GM19455 (cell line): ENCODE measurements at regions not wholly inside any gene's neighbourhood (a gene's known extent, or its start where the extent isn't known, plus 50 kb on each side); places are given as distances from the start of the nearest gene placed in this dataset.

Experiments
- ATAC-seq: cut with Tn5 transposase; IDR thresholded peaks from one replicate; pipeline ENCODE4 v1.9.1; 2021; ENCODE audit not compliant: unreplicated experiment

DNA sequence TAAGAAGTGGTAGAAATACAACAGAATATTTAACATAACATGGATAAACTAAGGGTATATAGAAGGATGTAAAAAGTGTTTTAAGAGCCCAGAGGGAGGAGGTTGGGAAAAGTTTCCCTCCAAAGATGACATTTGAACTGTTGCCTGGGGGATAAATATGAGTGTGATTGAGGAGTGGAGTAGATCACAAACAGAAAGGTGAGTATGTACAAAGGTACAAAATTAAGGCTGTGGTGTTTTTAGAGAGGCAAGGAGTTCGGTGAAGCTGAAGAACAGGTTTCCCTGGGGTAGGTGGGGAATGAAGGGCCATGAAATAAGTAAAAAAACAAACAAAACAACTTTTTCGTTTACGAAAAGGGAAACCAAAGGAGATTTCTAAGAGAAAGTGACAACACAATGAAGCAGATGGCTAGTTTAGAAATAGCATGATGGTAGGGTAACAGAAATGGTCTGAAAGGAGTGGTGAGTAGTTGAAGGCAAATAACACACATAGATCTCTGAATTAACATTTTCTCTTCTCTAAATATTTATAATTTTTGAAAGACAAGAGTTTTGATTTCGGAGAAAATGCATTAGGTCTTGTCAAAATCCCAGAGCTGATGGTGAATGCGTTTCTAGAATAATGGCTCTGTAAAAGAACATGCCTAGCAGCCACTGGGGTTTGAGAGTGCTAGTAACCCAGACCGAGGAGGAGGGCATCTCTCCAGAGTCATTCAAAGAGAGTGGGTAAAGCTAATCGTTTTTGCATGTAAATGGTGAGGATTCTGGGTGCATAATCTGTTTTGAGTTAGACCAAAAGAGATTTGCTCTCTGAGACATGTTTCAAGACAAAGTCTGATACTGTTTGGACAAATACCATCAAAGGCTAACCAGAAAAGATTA is 240.4 kb upstream of the DCN start:
- no peak for ATAC-seq

DNA sequence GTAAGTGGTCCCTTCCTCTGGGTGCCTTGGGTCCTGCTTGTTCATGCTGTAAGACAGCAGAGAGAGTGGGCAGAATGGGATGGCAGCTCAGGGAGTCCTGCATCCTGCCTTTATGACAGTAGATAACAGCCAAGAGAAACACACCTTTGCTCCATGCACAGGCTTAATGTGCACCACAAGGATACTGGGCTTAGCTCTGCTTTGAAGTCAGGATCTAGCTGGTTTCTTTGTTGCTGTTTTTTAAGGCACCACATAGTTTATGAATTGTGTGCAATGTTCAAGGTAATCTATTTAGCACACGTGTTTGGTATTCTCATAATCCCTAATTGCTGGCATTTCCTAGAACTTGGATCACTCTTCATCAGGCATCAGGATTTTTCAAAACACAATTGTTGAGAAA is 239.5 kb upstream of the DCN start:
- ATAC-seq = no peak

DNA sequence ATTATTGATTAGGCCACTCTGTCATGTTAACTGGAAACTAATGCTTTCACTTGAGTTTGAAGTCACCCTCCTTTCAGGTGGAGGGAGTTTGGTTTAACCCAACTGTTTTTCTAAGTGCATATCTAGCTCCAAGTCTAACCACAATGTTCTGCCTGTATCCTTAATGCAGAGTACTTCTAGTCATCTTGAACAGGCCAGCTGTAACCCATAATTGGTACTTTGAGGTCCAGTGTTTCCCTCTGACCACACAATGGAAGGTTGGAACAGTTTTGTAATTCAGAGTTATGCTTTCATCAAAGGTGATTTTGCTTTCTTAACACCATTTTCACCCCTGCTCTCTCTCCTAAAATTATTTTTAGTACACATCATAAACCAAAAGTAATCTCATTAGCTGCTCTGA is 237.2 kb upstream of the DCN start:
- ATAC-seq = no peak

DNA sequence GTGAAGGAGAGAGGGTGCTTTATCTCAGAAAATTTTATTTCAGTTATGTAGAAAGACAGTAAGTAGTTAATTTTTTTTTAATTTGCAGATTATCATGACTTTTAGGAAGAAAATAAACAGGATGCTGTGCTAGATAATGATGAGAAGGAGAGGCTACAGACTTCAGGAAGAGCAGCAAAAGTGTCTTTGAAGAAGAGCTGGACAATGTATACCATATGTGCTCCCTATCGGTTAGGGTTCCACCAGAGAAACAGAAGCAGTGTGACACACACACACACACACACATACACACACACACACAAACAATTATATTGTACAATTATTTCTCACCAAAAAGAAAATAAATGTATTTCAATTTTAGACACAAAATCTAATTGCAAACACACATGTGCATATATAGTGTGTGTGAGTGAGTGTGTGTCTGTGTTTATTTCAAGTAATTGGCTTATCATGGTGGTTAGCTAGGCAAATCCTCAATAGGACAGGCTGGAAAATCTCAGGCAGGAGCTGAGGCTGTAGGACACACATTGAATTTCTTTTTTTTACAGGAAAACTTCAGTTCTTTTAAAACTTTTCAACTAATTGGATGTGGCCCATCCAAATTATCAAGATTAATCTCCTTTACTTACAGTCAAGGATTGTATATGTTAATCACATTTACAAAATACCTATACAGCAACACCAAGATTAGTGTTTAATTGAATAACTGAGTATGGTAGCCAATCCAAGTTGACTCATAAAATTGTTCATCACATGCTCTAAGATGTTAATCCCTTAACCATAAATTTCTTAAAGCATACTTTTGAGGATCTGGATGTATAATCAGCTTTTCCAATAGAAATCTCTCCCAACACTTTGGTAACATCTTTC is 235.8 kb upstream of the DCN start:
- no peak for ATAC-seq

DNA sequence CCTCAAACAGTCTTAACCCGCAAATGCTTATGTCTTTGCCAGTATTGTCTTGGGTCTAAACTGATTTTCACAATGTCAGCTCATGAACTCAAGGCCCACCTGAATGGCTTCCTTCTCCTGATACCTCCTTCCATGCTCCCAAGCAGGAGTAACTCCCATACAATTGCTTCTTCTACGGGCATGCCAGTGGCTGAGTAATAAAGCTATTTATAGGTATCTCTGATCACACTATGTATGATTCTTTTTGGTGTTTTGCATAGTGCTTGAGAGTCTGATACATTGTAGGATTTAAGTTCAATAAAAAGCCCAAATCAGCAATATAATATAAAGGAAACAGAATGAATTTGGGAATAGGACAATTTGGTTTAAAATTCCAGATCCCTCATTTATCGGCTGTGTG is 235.0 kb upstream of the DCN start:
- no peak for ATAC-seq

DNA sequence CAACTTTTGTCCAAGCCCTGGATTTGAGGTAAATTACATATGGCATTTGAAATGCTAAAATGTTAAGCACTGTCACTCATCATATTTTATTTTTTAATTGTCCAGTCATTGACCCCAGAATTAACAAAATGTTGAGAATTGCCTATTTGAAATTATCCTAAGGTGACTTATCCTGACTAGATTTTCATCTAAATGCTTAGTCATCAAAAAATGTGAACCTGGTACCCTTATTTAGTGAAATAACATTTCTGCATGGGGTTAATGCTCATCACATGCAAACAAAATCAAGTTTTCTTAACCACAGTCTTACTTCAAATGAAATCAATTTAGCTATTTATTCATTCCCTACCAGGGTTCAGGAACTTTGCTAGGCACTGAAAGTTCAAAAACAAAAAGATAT is 232.0 kb upstream of the DCN start:
- ATAC-seq = no peak

DNA sequence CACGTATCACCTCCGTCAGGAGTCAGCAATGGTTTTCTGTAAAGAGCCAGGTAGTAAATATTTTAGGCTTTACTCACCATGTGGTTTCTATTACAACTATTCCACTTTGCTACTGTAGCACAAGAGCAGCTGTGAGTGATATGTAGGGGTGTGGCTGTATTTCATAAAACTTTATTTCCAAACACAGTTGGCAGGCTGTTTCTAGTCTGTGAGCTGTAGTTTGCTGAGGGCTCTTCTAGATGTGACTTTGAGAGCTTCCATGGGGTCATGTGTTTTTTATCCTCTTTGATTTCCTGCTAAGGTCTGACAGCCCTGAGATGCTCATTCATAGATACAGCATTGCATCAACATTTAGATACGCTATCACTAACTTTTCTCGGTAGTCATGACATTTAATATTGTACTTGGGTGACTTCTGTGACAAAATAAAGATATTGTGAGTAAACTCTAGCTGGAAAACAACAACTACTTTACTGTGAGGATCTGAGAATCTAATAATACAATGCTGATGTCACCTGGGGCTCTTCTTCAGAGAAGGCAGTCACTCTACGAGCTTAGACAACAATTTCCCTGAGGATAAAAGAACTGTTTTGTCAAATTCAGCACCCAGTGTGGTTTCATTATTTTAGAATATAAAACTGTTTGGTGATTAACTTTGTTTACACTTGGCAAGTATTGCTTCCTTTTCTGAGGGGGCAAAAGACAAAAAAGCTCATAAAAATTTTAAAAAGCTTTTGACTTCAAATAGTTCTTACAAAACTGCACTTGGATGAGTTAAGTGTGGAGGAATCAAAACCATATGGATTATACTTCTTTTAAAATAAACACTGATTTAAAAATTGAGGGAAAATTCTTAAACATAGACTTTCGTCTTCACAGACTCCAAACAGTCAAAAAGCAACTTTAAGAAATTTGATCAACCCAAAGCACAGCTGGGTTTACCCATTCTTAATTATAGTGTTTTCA is 231.2 kb upstream of the DCN start:
- no peak for ATAC-seq

DNA sequence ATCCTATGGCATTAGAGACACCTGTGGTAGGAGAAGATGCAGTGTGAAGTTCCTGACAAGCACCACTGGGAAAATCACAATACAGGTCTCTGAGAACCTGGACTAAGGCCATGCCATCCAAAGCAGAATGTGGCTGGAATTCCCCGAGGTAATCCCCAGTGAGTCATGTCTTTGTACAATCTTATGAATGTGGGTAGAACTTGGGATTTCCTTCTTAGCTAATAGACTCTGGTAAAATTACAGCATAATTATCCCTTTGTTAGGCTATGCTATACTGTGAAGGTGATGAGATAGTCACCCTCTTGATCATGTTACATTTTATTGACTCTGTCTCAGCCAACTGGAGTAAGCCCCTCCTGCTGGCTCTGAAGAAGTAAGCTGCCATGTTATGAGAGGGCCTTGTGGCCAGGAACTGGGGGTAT is 224.3 kb upstream of the DCN start:
- no peak for ATAC-seq

DNA sequence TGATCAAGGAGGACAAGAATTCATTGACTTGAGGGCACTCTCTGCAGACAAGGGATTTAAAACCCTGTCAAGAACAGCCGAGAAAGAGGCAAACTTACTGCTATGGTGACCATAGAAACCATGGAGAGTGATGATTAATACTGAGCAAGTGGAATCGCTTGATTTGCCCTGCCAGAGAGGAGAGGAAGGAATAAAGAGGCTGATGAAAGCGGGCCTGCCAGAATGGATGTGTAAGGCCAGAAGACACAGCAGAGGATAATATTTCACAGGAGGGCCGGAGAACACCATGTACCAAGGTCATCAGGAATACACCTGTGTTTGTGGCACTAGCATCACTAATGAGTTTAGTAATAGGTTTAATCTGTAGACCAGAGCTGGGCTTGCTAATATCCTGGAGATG is 221.8 kb upstream of the DCN start:
- no peak for ATAC-seq

DNA sequence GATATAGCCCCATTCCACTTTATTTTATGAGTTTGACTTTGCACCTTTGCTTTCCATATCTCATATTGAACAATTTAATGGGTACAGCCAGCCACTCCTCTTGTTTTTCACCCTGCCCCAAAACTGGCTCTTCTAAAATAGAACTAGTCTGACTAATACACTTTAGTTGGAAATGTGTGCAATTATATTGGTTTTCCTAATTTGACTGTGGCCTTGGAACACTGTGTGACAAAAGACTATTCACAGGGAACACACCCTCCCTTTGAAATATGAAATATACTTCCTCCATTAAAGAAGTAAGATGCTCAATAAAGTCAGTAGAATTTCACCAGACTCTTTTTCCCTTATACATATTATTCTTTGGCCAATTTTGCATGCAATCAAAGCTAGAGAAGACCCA is 218.6 kb upstream of the DCN start:
- ATAC-seq = no peak

DNA sequence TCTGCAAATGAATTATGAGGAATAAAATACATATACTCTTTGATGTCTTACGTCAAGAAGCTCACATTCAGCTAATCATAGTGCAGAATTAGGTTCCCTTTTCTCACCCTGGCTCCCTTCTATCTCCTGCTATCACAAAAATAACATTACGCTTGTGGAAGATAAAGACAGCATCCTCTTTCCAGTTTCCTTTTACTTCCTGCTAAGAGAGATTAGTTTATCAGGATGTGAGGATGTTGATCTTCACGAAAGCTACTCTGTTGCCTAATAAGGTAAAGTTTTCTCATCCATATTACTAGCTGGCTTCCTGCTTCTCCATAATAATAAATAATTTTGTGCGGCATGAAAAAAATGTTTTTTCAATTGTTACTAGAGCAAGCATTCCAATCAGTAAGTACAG is 217.7 kb upstream of the DCN start:
- ATAC-seq = no peak

DNA sequence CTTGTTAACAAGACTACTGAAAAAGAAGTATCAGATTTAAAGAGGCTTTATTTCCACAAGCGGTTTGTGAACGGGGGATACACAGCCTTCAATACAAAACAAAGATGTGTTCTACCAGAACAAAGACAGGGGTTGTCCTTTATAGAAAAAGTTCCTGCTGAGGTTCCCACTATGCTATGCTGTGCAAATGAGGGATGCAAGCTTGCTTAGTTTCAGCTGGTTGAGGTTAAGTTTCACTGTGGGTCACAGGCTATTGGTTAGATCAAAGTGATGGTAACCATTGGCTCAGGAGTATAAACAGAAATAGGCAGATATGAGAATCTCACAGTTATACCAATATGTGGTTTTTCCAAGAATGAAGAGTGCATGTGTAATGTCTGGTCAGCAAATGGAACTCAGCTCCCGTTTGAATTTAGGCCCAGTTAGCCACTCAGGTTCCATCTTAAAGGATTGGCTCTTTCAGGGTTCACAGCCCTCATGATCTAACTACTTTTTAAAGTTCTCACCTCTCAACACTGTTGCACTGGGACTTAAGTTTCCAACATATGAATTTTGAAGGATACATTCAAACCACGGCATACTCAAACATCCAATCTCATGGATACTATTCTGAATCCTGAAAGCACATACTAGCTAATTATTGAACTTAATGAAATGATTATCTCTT is 215.4 kb upstream of the DCN start:
- no peak for ATAC-seq

DNA sequence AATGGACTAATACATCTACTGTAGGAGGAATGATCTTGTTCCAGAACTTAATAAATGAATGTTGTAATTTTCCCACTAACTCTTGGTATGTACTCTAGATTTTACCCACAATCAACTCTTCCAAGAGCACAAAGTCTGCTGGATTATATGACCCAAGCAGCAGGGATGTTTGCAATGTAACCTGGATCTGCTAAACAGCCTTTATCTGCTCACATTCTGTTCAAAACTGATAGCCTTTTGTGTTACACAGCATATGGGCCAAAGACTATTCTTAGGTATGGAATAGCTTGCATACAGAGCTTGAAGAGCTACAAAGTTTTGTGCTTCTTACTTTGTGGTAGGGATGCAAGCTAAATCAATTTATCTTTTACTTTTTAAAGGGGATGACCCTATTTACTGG is 213.7 kb upstream of the DCN start:
- no peak for ATAC-seq

DNA sequence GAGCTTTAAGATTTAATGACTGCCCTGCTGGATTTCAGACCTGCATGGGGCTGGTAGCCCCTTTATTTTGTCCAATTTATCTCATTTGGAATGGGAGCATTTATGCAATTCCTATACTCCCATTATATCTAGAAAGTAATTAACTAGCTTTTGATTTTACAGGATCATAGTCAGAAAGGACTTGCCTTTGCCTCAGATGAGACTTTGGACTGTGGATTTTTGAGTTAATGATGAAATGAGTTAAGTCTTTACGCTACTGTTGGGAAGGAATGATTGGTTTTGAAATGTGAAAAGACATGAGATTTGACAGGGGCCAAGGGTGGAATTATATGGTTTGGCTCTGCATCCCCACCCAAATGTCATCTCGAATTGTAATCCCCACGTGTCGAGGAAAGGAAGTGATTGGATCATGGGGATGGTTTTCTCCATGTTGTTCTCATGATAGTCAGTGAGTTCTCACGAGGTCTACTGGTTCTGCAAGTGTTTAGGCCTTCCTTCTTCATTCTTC is 213.1 kb upstream of the DCN start:
- no peak for ATAC-seq

DNA sequence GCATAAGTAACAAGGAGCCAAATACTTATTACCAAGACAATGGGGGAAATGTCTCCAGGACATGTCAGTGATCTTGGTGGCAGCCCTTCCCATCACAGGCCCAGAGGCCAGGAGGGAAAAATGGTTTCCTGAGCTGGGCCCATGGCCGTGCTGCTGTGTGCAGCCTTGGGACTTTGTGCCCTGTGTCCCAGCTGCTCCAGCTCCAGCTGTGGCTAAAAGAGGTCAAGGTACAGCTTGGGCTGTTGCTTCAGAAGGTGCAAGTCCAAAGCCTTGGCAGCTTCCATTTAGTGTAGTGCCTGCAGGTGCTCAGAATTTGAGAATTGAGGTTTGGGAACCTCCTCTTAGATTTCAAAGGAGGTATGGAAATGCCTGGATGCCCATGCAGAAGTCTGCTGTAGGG is 212.3 kb upstream of the DCN start:
- no peak for ATAC-seq

DNA sequence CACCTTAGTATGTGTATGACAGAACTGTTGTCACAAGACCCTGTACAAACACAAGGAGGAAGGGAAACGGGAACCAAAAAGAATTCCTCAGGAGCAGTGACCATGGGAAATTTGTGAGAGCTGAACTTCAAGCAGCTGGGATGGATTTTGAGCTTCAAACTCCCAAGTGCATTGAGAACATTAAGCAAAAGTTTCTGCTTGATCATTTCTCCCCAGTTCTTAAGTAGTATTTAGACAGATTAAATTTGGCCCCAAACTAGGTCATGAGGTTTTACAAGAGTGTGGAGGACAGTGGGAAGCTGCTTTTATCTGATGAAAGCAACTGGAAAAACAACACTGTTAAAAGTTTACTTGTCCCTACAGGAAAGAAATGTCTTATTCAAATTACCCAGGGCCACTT is 206.0 kb upstream of the DCN start:
- no peak for ATAC-seq

DNA sequence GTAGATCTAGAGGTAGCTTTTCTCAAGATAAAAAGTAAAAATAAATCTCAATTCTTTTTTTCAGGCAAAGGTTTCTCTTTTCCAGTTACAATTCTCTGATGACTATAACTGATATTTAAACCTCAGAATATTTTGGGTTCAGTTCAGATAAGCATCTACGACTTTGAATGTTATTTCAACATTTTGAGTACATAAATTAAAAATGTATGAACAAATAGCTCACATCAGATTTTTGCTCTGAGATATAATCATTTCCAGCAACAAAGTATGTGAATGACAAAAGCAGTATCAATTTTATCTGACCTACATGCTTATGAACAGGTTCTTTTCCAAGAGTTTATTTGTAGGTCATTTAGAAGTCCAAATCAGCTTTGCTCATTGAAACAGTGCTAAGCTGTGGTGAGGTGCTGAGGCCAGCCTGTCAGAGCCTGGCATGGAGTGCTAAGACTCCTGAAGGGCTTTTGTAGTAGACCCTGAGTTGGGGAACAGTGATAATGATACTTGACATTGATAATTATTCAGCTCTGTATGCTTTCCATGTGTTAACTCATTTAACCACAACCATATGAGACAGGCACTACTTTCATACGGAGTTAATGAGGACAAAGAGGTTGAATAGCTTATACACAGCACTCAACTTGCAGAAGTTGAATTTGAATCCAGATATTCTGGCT is 205.0 kb upstream of the DCN start:
- no peak for ATAC-seq

DNA sequence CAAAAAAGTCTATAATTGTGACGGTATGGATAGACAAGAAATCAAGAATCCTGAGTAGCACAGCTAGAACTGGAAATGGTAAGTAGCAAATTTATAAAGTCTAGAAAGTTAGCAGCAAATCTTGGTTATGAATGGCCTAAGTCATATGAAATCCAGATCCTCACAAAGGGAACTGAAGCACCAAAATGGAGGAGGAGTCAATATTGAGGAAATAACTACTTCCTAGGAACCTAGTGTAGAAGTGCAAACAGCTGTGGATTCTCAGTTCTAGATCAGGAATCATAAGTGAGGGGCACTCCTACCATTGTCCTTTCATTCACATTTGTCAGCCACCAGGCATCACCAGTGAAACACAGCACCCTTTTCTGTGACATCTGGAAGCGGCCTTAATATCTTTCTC is 202.2 kb upstream of the DCN start:
- no peak for ATAC-seq

DNA sequence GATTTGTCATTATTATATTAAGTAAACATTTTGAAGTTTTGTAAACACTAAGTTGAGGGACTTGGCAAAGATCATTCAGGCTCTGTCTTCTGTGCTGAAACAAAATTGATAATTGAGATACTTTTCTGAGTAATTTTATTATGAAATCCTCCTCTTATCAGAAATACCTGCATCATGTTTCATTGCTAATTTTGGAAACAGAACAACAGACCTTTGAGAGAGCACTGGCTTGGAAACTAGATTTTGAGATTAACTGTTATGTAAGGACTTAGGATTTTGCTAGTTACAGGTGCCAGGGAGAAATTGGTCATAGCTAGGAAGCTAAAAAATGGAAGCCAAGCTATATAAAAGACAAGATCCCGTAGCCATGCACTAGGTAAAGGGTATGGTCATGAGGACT is 201.7 kb upstream of the DCN start:
- ATAC-seq = no peak

DNA sequence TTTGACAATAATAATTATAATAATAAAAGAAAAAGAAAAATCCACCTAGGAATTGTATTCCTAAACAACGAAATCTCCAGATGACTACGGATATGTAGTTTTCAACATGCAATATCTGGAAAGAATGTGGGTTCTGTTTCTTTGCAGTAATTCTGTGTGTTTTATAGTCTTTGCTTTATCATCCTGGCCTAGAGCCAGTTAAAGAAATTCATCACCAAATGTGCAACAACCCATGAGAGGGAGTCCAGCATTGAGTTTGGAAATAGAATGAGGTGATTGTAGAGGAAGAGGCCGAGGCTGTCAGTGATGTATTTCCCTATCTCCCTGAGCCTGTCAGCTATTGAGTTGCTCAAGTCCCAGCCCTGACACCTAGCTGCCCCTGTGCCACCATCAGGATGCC is 200.5 kb upstream of the DCN start:
- ATAC-seq = no peak
